ENCODE measurements at regions not wholly inside any gene's neighbourhood (a gene's known extent, or its start where the extent isn't known, plus 50 kb on each side); places are given as distances from the start of the nearest gene placed in this dataset.

DNA sequence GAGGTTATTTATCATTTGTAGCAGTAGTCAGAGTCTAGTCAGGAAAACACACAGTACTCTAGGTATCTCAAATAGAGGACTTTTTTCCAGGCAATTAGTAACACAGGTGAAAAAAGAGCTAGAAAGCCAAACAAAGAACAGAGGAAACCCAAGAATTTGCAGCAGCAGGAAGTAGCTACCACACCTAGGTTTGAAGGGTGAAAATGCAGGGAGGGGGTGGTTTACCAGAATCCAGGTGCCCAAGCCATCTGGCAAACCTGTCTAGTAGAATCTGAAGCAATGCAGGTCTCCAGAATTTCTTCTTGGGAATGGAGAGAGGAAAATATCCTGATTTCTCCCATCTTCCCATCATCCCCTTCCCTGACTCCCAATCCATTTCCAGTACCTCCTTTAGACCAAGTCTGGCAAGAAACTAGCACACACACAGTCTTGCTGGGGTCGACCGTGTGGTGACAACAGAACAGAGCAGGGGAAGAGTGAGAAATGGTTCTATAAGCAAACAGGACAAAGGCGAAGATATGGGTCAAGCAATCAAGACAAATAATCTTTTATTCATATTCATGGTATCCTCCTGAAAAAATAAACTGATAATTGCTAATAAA is 231.9 kb upstream of the MMADHC start:
- intact Hi-C loops (cut with DNase I; ENCODE audit: low total_unique reads) = no loop called here
- Histone ChIP-seq H3K27ac (no peak overlapping the region), H3K9me3 (no peaks in the 10 kb centered on the region), H3K4me1 (no peaks in the 10 kb centered on the region), H3K36me3 (no peaks in the 10 kb centered on the region), H3K27me3 (no peaks in the 10 kb centered on the region), H3K4me3 (no peak overlapping the region)
- no peak for DNase-seq
- no peak for TF ChIP-seq POLR2A (IDR thresholded peaks at IDR 0.05)
- TF ChIP-seq, protein P1, sequence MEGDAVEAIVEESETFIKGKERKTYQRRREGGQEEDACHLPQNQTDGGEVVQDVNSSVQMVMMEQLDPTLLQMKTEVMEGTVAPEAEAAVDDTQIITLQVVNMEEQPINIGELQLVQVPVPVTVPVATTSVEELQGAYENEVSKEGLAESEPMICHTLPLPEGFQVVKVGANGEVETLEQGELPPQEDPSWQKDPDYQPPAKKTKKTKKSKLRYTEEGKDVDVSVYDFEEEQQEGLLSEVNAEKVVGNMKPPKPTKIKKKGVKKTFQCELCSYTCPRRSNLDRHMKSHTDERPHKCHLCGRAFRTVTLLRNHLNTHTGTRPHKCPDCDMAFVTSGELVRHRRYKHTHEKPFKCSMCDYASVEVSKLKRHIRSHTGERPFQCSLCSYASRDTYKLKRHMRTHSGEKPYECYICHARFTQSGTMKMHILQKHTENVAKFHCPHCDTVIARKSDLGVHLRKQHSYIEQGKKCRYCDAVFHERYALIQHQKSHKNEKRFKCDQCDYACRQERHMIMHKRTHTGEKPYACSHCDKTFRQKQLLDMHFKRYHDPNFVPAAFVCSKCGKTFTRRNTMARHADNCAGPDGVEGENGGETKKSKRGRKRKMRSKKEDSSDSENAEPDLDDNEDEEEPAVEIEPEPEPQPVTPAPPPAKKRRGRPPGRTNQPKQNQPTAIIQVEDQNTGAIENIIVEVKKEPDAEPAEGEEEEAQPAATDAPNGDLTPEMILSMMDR (IDR thresholded peaks at IDR 0.05) = no peak

DNA sequence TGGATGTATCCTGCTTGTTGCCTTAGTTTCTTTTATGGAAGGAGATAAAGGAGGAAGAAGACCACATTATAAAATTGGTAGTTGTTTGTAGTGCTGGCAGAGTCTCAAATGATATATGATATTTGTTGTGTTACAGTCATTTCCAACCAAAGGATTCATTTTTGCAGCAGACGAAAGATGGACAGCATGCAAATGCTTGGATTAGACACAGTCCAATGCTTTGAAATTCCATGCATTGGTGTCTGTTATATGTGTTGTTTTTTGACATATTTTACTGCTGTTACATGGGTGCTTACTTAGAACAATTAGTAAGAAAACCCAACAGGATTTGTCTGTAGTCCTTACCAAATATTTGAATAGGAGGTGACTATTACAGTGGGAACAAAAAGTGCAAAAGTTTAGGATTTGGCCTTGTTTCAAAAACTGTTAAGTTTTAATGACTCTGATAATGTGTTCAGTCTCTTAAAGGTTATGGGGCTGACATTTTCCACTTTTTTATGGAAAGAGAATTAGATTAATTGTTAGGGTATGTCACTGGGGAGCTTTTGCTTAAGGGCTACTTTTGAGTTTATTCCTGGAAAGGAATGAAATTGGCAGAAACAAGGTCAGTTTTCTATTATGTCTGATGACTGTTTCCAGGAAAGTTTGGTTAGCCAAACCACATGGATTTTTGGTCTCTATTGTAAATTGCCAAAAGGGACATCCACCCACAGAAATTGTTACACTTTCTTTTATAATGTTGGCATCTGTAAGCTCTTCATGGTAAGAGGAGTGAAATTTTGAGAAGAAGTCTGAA is 229.4 kb upstream of the MMADHC start:
- no peak overlapping the region for H3K4me3 ChIP-seq
- DNase-seq = no peak
- H3K27me3 ChIP-seq = no peaks in the 10 kb centered on the region
- H3K9me3 ChIP-seq = no peaks in the 10 kb centered on the region
- H3K27ac ChIP-seq = no peak overlapping the region
- TF ChIP-seq, protein P1 (IDR thresholded peaks at IDR 0.05) = no peak
- TF ChIP-seq POLR2A (IDR thresholded peaks at IDR 0.05) = no peak
- intact Hi-C loops (cut with DNase I; ENCODE audit: low total_unique reads) = no loop called here
- H3K36me3 ChIP-seq = no peaks in the 10 kb centered on the region
- no peaks in the 10 kb centered on the region for H3K4me1 ChIP-seq

DNA sequence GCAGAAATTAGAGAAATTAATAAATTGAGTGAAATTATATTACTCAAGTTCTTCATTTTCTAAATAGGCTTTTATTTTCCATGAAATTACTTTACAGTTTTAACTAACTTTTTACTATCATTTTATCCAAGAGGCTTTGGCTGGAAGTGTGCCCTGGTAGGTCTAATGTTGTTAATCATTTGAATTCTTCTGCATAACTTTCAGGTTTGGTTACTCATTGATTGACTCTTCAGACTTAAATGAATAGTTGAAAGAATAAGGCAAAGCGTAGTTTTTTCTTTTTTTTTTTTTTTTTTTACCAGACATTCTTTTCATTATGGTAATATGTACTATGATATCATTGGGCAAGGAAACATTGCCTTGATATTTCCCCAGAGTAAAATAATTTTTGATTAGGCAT is 228.4 kb upstream of the MMADHC start:
- no peaks in the 10 kb centered on the region for H3K36me3 ChIP-seq
- no peak for DNase-seq
- intact Hi-C loops (cut with DNase I; ENCODE audit: low total_unique reads) = no loop called here
- no peaks in the 10 kb centered on the region for H3K27me3 ChIP-seq
- no peak overlapping the region for H3K4me3 ChIP-seq
- TF ChIP-seq, protein P1 (IDR thresholded peaks at IDR 0.05) = no peak
- no peak for TF ChIP-seq POLR2A (IDR thresholded peaks at IDR 0.05)
- no peak overlapping the region for H3K27ac ChIP-seq
- no peaks in the 10 kb centered on the region for H3K4me1 ChIP-seq
- H3K9me3 ChIP-seq = no peaks in the 10 kb centered on the region

DNA sequence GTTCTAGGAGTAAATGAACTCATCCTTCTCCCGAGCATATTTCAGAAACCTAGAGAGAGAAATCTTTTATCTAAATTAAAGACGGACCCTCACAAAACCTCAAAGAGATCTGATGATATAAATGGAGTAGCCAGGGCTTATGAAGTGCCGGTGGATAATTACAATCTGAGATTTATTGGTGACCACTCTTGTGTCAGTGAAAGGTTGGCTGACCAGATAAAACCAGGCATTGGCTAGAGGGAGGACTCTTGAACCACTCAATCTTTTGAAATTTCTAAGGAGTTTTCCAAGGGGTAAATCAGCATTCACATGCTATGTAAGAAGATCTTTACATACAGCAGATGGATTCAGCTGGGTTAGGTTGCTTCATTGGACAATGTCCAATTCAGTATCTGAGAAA is 227.3 kb upstream of the MMADHC start:
- H3K27ac ChIP-seq = no peak overlapping the region
- intact Hi-C loops (cut with DNase I; ENCODE audit: low total_unique reads) = no loop called here
- TF ChIP-seq POLR2A (IDR thresholded peaks at IDR 0.05) = no peak
- TF ChIP-seq, protein P1 (IDR thresholded peaks at IDR 0.05) = no peak
- no peaks in the 10 kb centered on the region for H3K36me3 ChIP-seq
- no peak overlapping the region for H3K4me3 ChIP-seq
- DNase-seq = no peak
- H3K9me3 ChIP-seq = no peaks in the 10 kb centered on the region
- H3K4me1 ChIP-seq = no peaks in the 10 kb centered on the region
- no peaks in the 10 kb centered on the region for H3K27me3 ChIP-seq

DNA sequence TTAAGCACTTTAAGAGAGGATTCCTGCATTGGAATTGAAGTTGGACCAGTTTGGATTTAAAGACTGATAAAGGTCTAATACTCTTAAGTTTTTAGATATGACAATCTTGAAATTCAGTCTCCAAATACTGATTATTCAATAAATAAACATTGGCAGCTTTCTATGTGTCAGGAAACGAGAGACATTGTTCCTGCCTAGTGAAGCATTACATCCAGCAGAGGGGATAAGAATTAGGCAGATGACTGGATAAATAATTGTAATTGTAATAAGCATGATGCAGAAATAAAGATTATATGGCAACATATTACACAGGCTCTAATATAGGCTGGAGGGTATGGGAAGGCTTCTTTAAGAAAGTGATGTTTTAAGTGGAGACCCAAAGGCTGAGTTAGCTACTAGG is 226.5 kb upstream of the MMADHC start:
- no peak overlapping the region for H3K27ac ChIP-seq
- no peaks in the 10 kb centered on the region for H3K9me3 ChIP-seq
- H3K36me3 ChIP-seq = no peaks in the 10 kb centered on the region
- no peak overlapping the region for H3K4me3 ChIP-seq
- intact Hi-C loops (cut with DNase I; ENCODE audit: low total_unique reads) = no loop called here
- TF ChIP-seq, protein P1 (IDR thresholded peaks at IDR 0.05) = no peak
- no peak for TF ChIP-seq POLR2A (IDR thresholded peaks at IDR 0.05)
- H3K4me1 ChIP-seq = no peaks in the 10 kb centered on the region
- H3K27me3 ChIP-seq = no peaks in the 10 kb centered on the region
- no peak for DNase-seq
